NT2/D1 (cell line): ENCODE measurements at regions not wholly inside any gene's neighbourhood (a gene's known extent, or its start where the extent isn't known, plus 50 kb on each side); places are given as distances from the start of the nearest gene placed in this dataset.

Experiments
- SUZ12 ChIP-seq: IDR thresholded peaks from 2 replicates; pipeline ENCODE4 v1.6.1; 2011; ENCODE audit not compliant: insufficient read length, insufficient read depth; ENCODE audit errors: extremely low read depth
- YY1 ChIP-seq: IDR thresholded peaks from 2 replicates; pipeline ENCODE4 v1.6.1; 2011; ENCODE audit not compliant: insufficient read length, insufficient read depth
- ZNF274 ChIP-seq: IDR thresholded peaks from 2 replicates; pipeline ENCODE4 v1.6.1; 2011; ENCODE audit warnings: mild to moderate bottlenecking, low read depth, low read length

- no peak for TF ChIP-seq ZNF274
- no peak for TF ChIP-seq YY1
- TF ChIP-seq SUZ12, result no peak
Measured at GRCh38 chr3:117885011-117885441, 1149.6 kb downstream of the IGSF11 start.
